ENCODE measurements at regions not wholly inside any gene's neighbourhood (a gene's known extent, or its start where the extent isn't known, plus 50 kb on each side); places are given as distances from the start of the nearest gene placed in this dataset.

- no peak for TF ChIP-seq EZH2 (IDR thresholded peaks at IDR 0.05)
- TF ChIP-seq POLR2AphosphoS5 (IDR thresholded peaks at IDR 0.05; ENCODE audit: borderline replicate concordance, low read depth, low read length) = no peak
Measured at GRCh38 chr18:56273541-56274219, 364.7 kb downstream of the TXNL1 start.

Data from SK-N-MC (cell line).